Activated CD4-positive, alpha-beta T cell treated with anti-CD3 and anti-CD28 coated beads, Interleukin-2, amount 50 U/mL, for 16 hours (primary cell): ENCODE measurements at regions not wholly inside any gene's neighbourhood (a gene's known extent, or its start where the extent isn't known, plus 50 kb on each side); places are given as distances from the start of the nearest gene placed in this dataset.
"Not testable (repeated sequence)": the region's sequence is repeated elsewhere in the genome, so short reads cannot be mapped to it uniquely, and the experiment has no call there.

Experiments used
- DNase-seq: peaks from one replicate; pipeline ENCODE4 v3.0.0-alpha.2; 2020

GRCh38 chr2:238502088-238502810, 75.5 kb downstream of the ASB1 start:
- DNase-seq: no peak

GRCh38 chr2:238502956-238503791, 76.4 kb downstream of the ASB1 start:
- no peak for DNase-seq

- DNase-seq: no peak
Measured at GRCh38 chr2:238504181-238504931, 77.6 kb downstream of the ASB1 start.

- DNase-seq: no peak
Measured at GRCh38 chr2:238505119-238505891, 78.6 kb downstream of the ASB1 start.

- no peak for DNase-seq
Measured at GRCh38 chr2:238505892-238506280, 79.2 kb downstream of the ASB1 start.

GRCh38 chr2:238506371-238507068, 79.8 kb downstream of the ASB1 start:
- no peak for DNase-seq

- DNase-seq: no peak
Measured at GRCh38 chr2:238507836-238508235, 81.1 kb downstream of the ASB1 start.

- no peak for DNase-seq
Measured at GRCh38 chr2:238509151-238509835, 82.6 kb downstream of the ASB1 start.

- no peak for DNase-seq
Measured at GRCh38 chr2:238509903-238510302, 83.2 kb downstream of the ASB1 start.

- no peak for DNase-seq
Measured at GRCh38 chr2:238510911-238511613, 84.3 kb downstream of the ASB1 start.

GRCh38 chr2:238511614-238511950, 84.9 kb downstream of the ASB1 start:
- no peak for DNase-seq

GRCh38 chr2:238512247-238512867, 85.6 kb downstream of the ASB1 start:
- DNase-seq: no peak

- DNase-seq: peak; percentile 37
Measured at GRCh38 chr2:238513346-238513745, 86.6 kb downstream of the ASB1 start.

GRCh38 chr2:238514024-238514423, 87.3 kb downstream of the ASB1 start:
- DNase-seq: not testable (repeated sequence)

- DNase-seq: no peak
Measured at GRCh38 chr2:238515377-238515776, 88.7 kb downstream of the ASB1 start.

- no peak for DNase-seq
Measured at GRCh38 chr2:238517209-238517608, 90.5 kb downstream of the ASB1 start.

- DNase-seq: no peak
Measured at GRCh38 chr2:238518172-238518820, 91.6 kb downstream of the ASB1 start.

- DNase-seq: no peak
Measured at GRCh38 chr2:238518821-238519186, 92.1 kb downstream of the ASB1 start.

- no peak for DNase-seq
Measured at GRCh38 chr2:238520359-238520886, 93.7 kb downstream of the ASB1 start.

- DNase-seq: no peak
Measured at GRCh38 chr2:238521002-238521401, 94.3 kb downstream of the ASB1 start.
